ENCODE measurements at regions not wholly inside any gene's neighbourhood (a gene's known extent, or its start where the extent isn't known, plus 50 kb on each side); places are given as distances from the start of the nearest gene placed in this dataset.

- no peak for DNase-seq (ENCODE audit: extremely low spot score)
- Histone ChIP-seq H3K4me3 (ENCODE audit: low read depth, low read length) (no peak overlapping the region), H3K36me3 (ENCODE audit: insufficient read depth) (no peaks in the 10 kb centered on the region), H3K4me1 (ENCODE audit: insufficient read depth) (no peaks in the 10 kb centered on the region), H3K27ac (ENCODE audit: low read depth) (no peak overlapping the region)
- WGBS = 82% methylated on average over 2 of the region's 2 CpGs
Observed at GRCh38 chr5:24291916-24292315, 352.9 kb downstream of the CDH10 start.

- Histone ChIP-seq H3K36me3 (ENCODE audit: insufficient read depth) (no peaks in the 10 kb centered on the region), H3K4me3 (ENCODE audit: low read depth, low read length) (no peak overlapping the region), H3K4me1 (ENCODE audit: insufficient read depth) (no peaks in the 10 kb centered on the region), H3K27ac (ENCODE audit: low read depth) (no peak overlapping the region)
- no peak for DNase-seq (ENCODE audit: extremely low spot score)
- WGBS = 73% methylated on average over 4 of the region's 4 CpGs
Observed at GRCh38 chr5:24294333-24294732, 350.4 kb downstream of the CDH10 start.

- no peaks in the 10 kb centered on the region for H3K36me3 ChIP-seq (ENCODE audit: insufficient read depth)
- no peak for DNase-seq (ENCODE audit: extremely low spot score)
- H3K27ac ChIP-seq (ENCODE audit: low read depth) = no peak overlapping the region
- WGBS = 93% methylated on average over 19 of the region's 19 CpGs
- H3K4me1 ChIP-seq (ENCODE audit: insufficient read depth) = no peaks in the 10 kb centered on the region
- H3K4me3 ChIP-seq (ENCODE audit: low read depth, low read length) = no peak overlapping the region
Observed at GRCh38 chr5:24314106-24314505, 330.7 kb downstream of the CDH10 start.

GRCh38 chr5:24320643-24321042 is 324.1 kb downstream of the CDH10 start:
- 78% methylated on average over 3 of the region's 3 CpGs for WGBS
- H3K4me3 ChIP-seq (ENCODE audit: low read depth, low read length) = no peak overlapping the region
- no peaks in the 10 kb centered on the region for H3K36me3 ChIP-seq (ENCODE audit: insufficient read depth)
- no peak overlapping the region for H3K27ac ChIP-seq (ENCODE audit: low read depth)
- DNase-seq (ENCODE audit: extremely low spot score) = no peak
- H3K4me1 ChIP-seq (ENCODE audit: insufficient read depth) = no peaks in the 10 kb centered on the region

GRCh38 chr5:24325306-24325832 is 319.4 kb downstream of the CDH10 start:
- Histone ChIP-seq H3K4me1 (ENCODE audit: insufficient read depth) (no peaks in the 10 kb centered on the region), H3K27ac (ENCODE audit: low read depth) (no peak overlapping the region), H3K4me3 (ENCODE audit: low read depth, low read length) (no peak overlapping the region), H3K36me3 (ENCODE audit: insufficient read depth) (no peaks in the 10 kb centered on the region)
- 88% methylated on average over 1 of the region's 1 CpG for WGBS
- no peak for DNase-seq (ENCODE audit: extremely low spot score)

- Histone ChIP-seq H3K27ac (ENCODE audit: low read depth) (no peak overlapping the region), H3K4me3 (ENCODE audit: low read depth, low read length) (no peak overlapping the region), H3K36me3 (ENCODE audit: insufficient read depth) (no peaks in the 10 kb centered on the region), H3K4me1 (ENCODE audit: insufficient read depth) (no peaks in the 10 kb centered on the region)
- no peak for DNase-seq (ENCODE audit: extremely low spot score)
Observed at GRCh38 chr5:24331531-24331930, 313.2 kb downstream of the CDH10 start.

- Histone ChIP-seq H3K27ac (ENCODE audit: low read depth) (no peak overlapping the region), H3K4me1 (ENCODE audit: insufficient read depth) (no peaks in the 10 kb centered on the region), H3K36me3 (ENCODE audit: insufficient read depth) (no peaks in the 10 kb centered on the region), H3K4me3 (ENCODE audit: low read depth, low read length) (no peak overlapping the region)
- 71% methylated on average over 2 of the region's 2 CpGs for WGBS
- no peak for DNase-seq (ENCODE audit: extremely low spot score)
Observed at GRCh38 chr5:24347158-24347557, 297.6 kb downstream of the CDH10 start.

GRCh38 chr5:24351285-24351684 is 293.5 kb downstream of the CDH10 start:
- no peak for DNase-seq (ENCODE audit: extremely low spot score)
- Histone ChIP-seq H3K27ac (ENCODE audit: low read depth) (no peak overlapping the region), H3K4me3 (ENCODE audit: low read depth, low read length) (no peak overlapping the region), H3K36me3 (ENCODE audit: insufficient read depth) (no peaks in the 10 kb centered on the region), H3K4me1 (ENCODE audit: insufficient read depth) (no peaks in the 10 kb centered on the region)
- WGBS = 67% methylated on average over 7 of the region's 7 CpGs

GRCh38 chr5:24353016-24353415 is 291.8 kb downstream of the CDH10 start:
- WGBS = 93% methylated on average over 2 of the region's 2 CpGs
- H3K27ac ChIP-seq (ENCODE audit: low read depth) = no peak overlapping the region

GRCh38 chr5:24353611-24354010 is 291.2 kb downstream of the CDH10 start:
- no peak overlapping the region for H3K27ac ChIP-seq (ENCODE audit: low read depth)
- no peaks in the 10 kb centered on the region for H3K4me1 ChIP-seq (ENCODE audit: insufficient read depth)
- H3K36me3 ChIP-seq (ENCODE audit: insufficient read depth) = no peaks in the 10 kb centered on the region
- DNase-seq (ENCODE audit: extremely low spot score) = no peak
- H3K4me3 ChIP-seq (ENCODE audit: low read depth, low read length) = no peak overlapping the region

More at GRCh38 chr5:24353016-24353415, 291.8 kb downstream of the CDH10 start:
- no peaks in the 10 kb centered on the region for H3K36me3 ChIP-seq (ENCODE audit: insufficient read depth)
- H3K4me1 ChIP-seq (ENCODE audit: insufficient read depth) = no peaks in the 10 kb centered on the region
- no peak overlapping the region for H3K4me3 ChIP-seq (ENCODE audit: low read depth, low read length)
- no peak for DNase-seq (ENCODE audit: extremely low spot score)

- Histone ChIP-seq H3K4me1 (ENCODE audit: insufficient read depth) (no peaks in the 10 kb centered on the region), H3K4me3 (ENCODE audit: low read depth, low read length) (no peak overlapping the region), H3K36me3 (ENCODE audit: insufficient read depth) (no peaks in the 10 kb centered on the region), H3K27ac (ENCODE audit: low read depth) (no peak overlapping the region)
- 68% methylated on average over 9 of the region's 9 CpGs for WGBS
- DNase-seq (ENCODE audit: extremely low spot score) = no peak
Observed at GRCh38 chr5:24363789-24364481, 280.8 kb downstream of the CDH10 start.

- H3K4me1 ChIP-seq (ENCODE audit: insufficient read depth) = no peaks in the 10 kb centered on the region
- 73% methylated on average over 5 of the region's 5 CpGs for WGBS
- no peaks in the 10 kb centered on the region for H3K36me3 ChIP-seq (ENCODE audit: insufficient read depth)
- H3K4me3 ChIP-seq (ENCODE audit: low read depth, low read length) = no peak overlapping the region
- no peak for DNase-seq (ENCODE audit: extremely low spot score)
- H3K27ac ChIP-seq (ENCODE audit: low read depth) = no peak overlapping the region
Observed at GRCh38 chr5:24364711-24365110, 280.1 kb downstream of the CDH10 start.

GRCh38 chr5:24365406-24365805 is 279.4 kb downstream of the CDH10 start:
- H3K36me3 ChIP-seq (ENCODE audit: insufficient read depth) = no peaks in the 10 kb centered on the region
- H3K4me1 ChIP-seq (ENCODE audit: insufficient read depth) = no peaks in the 10 kb centered on the region
- no peak for DNase-seq (ENCODE audit: extremely low spot score)
- WGBS = 82% methylated on average over 1 of the region's 1 CpG
- no peak overlapping the region for H3K27ac ChIP-seq (ENCODE audit: low read depth)
- no peak overlapping the region for H3K4me3 ChIP-seq (ENCODE audit: low read depth, low read length)

- H3K4me3 ChIP-seq (ENCODE audit: low read depth, low read length) = no peak overlapping the region
- no peaks in the 10 kb centered on the region for H3K4me1 ChIP-seq (ENCODE audit: insufficient read depth)
- H3K27ac ChIP-seq (ENCODE audit: low read depth) = no peak overlapping the region
- no peaks in the 10 kb centered on the region for H3K36me3 ChIP-seq (ENCODE audit: insufficient read depth)
- DNase-seq (ENCODE audit: extremely low spot score) = no peak
- WGBS = 90% methylated on average over 3 of the region's 3 CpGs
Observed at GRCh38 chr5:24367216-24367615, 277.6 kb downstream of the CDH10 start.

- H3K27ac ChIP-seq (ENCODE audit: low read depth) = no peak overlapping the region
- no peak overlapping the region for H3K4me3 ChIP-seq (ENCODE audit: low read depth, low read length)
- H3K4me1 ChIP-seq (ENCODE audit: insufficient read depth) = no peaks in the 10 kb centered on the region
- DNase-seq (ENCODE audit: extremely low spot score) = no peak
- no peaks in the 10 kb centered on the region for H3K36me3 ChIP-seq (ENCODE audit: insufficient read depth)
- WGBS = 65% methylated on average over 2 of the region's 2 CpGs
Observed at GRCh38 chr5:24368115-24368514, 276.7 kb downstream of the CDH10 start.
